ENCODE measurements at regions not wholly inside any gene's neighbourhood (a gene's known extent, or its start where the extent isn't known, plus 50 kb on each side); places are given as distances from the start of the nearest gene placed in this dataset.

DNA sequence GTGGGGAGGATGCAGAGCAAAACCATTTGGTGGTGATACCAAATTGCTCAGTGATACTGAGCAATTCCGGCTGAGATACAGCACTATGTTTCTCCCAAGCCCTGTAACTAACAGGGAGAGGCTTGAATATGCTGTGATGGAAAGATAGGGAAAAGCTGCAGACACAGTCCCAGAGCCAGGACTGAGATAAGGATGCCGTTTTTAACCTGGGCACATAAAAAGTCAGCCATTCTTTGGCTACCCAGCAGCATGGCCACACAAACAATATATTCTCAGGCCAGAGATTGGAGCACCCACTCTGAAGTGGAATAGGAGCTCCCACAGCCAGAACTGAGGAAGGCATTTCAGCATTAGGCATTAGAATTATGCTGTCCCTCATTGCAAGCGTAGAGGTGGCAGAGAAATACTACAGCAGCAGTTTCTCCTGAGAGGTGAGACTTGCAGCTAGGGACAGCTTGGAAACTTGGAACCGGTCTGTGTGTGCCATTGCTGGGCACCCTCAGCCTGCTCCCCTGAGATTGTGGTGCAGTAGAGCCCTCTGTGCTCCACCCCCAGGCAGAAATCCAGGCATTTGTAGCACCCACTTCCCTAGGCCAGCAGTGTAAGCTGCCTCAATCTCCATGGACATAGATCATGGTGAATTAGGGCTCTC is 346.5 kb downstream of the TMEM135 start:
- H3K27ac Mint-ChIP-seq, result no peak overlapping the region
- no peaks in the 10 kb centered on the region for H3K36me3 Mint-ChIP-seq
- H3K9me3 Mint-ChIP-seq, result no peaks in the 10 kb centered on the region
- no peaks in the 10 kb centered on the region for H3K4me1 Mint-ChIP-seq (ENCODE audit: unreplicated experiment)
- no peaks in the 10 kb centered on the region for H3K27me3 Mint-ChIP-seq
- DNase-seq (ENCODE audit: extremely low spot score, unreplicated experiment), result no peak
- TF ChIP-seq, protein P1, sequence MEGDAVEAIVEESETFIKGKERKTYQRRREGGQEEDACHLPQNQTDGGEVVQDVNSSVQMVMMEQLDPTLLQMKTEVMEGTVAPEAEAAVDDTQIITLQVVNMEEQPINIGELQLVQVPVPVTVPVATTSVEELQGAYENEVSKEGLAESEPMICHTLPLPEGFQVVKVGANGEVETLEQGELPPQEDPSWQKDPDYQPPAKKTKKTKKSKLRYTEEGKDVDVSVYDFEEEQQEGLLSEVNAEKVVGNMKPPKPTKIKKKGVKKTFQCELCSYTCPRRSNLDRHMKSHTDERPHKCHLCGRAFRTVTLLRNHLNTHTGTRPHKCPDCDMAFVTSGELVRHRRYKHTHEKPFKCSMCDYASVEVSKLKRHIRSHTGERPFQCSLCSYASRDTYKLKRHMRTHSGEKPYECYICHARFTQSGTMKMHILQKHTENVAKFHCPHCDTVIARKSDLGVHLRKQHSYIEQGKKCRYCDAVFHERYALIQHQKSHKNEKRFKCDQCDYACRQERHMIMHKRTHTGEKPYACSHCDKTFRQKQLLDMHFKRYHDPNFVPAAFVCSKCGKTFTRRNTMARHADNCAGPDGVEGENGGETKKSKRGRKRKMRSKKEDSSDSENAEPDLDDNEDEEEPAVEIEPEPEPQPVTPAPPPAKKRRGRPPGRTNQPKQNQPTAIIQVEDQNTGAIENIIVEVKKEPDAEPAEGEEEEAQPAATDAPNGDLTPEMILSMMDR (conservative IDR thresholded peaks at IDR 0.05), result no peak
- H3K4me3 Mint-ChIP-seq, result no peak overlapping the region

DNA sequence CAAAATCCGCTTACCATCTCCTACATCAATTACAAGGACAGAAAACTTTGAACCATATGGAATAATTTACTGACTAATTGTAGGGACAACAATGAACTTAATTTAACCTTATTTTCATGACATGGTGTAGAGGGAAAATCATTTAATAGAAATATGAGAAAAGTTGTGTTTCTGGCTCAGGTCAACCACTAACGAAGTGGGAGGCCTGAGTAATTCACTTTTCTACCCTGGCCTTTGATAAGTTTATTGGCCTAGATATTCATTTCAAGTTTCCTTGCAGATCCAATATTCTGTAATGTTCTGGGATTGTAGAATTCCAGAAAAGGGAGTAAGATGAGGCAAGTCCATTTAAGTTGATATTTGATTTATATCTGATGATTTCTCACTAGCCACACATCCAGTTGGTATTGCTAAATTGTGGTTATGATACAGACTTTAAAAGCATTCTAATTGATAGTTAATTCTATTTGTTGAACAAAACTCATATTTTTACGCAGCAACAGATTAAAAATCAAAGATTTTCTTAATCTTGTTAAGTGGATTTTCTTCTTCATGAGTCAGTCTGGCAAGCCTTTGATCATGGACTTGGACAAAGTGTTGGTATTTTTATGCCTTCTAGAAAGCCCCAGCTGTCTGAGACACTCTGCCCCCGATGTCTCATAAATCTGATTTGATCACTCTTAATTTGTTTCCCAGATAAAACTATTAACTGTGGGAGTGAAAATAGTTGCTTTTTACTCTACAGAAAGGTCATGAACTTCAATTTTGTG is 336.5 kb downstream of the TMEM135 start:
- TF ChIP-seq, protein P1 (conservative IDR thresholded peaks at IDR 0.05), result no peak
- DNase-seq (ENCODE audit: extremely low spot score, unreplicated experiment), result no peak
- H3K4me3 Mint-ChIP-seq, result no peak overlapping the region
- H3K27ac Mint-ChIP-seq, result no peak overlapping the region
- H3K27me3 Mint-ChIP-seq, result no peaks in the 10 kb centered on the region
- H3K36me3 Mint-ChIP-seq, result no peaks in the 10 kb centered on the region
- H3K4me1 Mint-ChIP-seq (ENCODE audit: unreplicated experiment), result peaks cover 3% of the 10 kb centered on the region
- no peaks in the 10 kb centered on the region for H3K9me3 Mint-ChIP-seq
